Endometrial microvascular endothelial cells (primary cell): ENCODE measurements at regions not wholly inside any gene's neighbourhood (a gene's known extent, or its start where the extent isn't known, plus 50 kb on each side); places are given as distances from the start of the nearest gene placed in this dataset.

ENCODE experiments used
- in situ Hi-C: cut with HindIII; loops from 2 replicates; pipeline ENCODE4 v1.10.0; 2017; ENCODE audit warnings: low sequenced_read_pairs, low pct_unique_long_range_greater_than_20kb; ENCODE audit errors: inconsistent ontology term

DNA sequence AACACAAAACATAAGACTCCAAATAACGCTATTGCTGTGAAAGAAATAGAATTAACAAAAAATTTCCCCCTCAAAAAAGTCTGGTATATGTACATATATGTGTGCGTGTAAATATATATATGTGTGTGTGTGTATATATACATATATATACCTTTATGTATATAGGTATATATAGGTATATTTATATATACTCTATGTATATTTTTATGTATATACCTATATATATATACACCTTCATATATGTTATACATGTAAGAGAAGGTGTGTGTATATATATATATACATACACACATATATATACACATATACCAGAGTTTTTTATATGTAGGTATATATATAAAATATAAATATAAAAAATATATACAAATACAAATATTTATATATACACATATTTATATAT lies 199.2 kb downstream of the RAB38 start:
- in situ Hi-C loops, result no loop called here

DNA sequence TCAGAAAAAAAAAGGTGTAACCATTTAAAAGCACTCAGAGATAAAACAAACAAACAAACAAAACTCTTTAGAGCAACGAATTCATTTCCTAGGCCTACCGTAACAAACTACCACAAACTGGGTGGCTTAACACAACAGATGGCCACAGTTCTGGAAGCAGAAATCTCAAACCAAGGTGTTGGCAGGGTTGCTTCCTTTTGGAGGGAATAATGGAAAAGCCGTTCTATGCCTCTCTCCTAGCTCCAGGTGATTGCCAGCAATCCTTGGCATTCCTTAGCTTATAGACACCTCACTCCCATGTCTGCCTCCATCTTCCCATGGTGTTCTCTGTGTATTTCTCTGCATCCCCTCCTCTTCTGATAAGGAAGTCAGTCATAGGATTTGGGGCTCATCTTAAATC lies 200.4 kb downstream of the RAB38 start:
- in situ Hi-C loops, result no loop called here

DNA sequence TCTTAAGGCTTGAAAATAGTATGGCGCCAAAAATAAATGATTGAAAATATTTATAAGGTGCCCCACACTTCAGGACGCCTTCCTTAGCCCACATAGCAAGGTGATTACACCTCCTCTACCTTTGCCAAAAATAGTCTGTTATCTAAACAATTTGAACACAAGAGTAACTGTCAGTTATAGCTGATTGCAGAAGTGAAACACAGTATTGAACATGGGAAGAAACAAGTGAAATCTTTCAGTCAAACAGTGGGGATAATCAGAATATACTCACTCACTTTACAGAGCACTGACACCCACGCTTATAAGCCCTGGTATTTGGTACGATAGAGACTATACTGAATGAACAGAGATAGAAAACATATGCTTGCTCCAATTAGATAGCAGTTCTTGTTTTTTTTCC lies 203.1 kb downstream of the RAB38 start:
- in situ Hi-C loops, result no loop called here

DNA sequence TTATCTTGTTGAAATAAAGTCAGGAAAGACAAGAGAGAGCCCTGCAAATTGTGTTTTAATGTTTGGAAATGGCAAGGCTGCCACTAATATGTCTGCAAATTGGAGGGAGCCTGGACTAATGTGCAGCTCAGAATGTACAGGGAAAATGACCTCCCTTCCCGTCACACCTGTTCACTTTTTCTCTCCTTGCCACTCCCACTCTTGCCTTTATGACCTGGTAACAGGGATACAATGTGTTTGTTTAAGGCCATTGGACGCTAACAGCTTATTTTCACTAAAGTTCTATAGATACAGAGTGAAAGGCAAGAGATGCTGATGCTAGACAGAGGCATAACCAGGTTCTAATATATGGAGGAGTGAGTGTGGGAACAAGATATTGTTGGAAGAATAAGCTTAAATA lies 203.9 kb downstream of the RAB38 start:
- in situ Hi-C loops, result no loop called here

DNA sequence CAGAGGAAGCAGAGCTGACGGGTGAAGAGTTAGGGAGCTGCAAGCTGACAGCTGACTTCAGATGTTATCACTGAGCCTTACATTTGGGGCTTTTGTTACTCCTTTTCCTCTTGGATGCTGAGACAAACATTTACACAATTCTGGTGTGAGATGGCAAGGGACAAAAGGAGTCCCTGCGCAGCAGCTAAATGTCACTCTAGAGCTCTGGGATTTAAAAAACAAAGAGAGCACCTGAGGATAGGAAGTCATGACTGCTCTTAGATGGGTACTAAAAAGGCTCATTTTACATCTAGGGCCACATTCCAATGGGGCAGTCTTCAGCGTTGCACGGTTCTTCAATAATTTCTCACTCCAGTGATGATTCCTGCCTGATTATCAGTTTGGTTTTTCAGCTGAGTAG lies 204.5 kb downstream of the RAB38 start:
- in situ Hi-C loops, result no loop called here

DNA sequence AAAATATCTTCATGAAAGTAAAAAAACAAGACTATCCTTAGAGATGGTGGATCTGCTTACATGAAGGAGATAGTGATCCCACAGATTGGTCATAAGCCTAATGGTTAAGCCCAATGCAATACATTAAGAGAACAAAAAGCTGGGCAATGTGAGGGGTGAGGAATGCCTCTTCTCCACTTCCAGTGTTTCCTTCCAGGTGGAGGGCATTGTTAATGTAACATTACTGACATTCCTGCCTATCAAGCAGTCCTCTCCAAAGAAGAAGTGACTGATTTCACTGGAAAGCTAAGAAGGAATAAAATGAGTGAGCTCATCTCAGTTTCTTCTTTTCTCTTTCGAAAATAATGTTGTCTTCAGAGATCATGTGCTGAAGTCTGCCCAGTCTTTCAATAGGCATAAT lies 207.8 kb downstream of the RAB38 start:
- in situ Hi-C loops, result no loop called here

DNA sequence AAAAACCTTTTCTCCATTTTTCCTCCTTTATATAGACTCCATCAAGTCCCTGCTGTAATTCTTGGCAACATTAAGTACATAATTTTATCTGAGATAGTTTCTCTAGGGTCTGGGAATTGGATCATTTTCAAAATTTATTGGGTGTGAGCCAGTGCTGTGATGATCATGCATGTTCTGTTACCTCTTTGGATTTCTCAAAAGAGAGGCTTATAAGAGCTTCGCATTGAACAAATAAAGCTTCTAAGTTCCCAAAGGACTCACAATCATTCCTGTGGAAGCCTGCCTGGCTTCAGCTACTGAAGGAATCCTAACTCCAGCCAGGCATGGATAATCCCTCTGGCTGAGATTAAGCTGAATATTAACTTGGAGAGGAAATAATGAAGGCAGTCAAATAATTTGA lies 208.5 kb downstream of the RAB38 start:
- in situ Hi-C loops, result no loop called here

DNA sequence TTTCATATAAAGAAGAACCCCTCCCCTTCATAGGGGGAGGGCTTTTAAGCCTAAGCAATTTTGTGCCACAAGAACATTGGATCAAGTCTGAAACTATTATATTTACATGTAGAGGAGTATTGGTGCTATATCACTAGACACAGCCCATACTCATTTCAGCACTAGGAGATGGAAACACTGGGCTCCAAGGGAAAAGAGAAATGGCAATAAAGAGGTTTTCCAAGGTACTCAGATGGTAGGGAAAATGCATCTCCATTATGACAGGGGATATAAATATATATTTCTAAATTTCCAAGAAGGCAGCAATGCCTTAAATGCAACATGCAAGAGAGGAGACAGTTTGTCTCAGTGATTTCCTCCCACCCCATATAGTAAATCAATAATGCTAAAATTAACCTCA lies 209.0 kb downstream of the RAB38 start:
- in situ Hi-C loops, result no loop called here

DNA sequence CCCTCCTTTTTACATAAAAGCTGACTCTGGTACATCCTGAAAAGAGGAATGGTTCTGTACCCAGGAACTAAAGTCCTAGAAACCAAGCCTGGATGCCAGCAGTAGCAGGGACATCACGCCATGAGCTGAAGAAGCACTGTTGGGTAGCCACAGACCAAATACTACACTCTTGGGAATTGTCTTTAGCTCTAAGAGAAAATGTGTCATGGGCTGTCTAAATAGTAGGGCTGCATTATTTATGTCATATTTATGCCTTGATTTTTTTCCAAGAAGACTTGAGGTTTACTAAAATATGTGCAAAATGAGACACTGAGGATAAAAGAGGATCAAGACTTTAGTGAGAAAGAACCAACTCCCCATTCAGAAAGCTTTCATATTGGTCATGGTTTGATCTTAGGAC lies 213.6 kb downstream of the RAB38 start:
- in situ Hi-C loops, result no loop called here

DNA sequence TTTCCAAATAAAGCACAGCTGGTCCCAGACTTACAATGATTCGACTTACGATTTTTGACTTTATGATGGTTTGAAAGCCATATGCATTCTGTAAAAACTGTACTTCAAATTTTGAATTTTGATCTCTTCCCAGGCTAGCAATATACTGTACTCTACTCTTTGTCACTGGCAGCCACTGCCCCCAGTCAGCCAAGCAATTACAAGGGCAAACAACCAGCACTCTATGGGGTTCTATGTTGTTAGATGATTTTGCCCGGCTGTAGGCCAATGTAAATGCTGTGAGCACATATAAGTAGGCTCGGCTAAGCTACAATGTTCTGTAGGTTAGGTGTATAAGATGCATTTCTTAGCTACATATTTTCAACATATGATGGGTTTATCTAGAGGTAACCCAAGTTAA lies 217.3 kb downstream of the RAB38 start:
- in situ Hi-C loops, result no loop called here

DNA sequence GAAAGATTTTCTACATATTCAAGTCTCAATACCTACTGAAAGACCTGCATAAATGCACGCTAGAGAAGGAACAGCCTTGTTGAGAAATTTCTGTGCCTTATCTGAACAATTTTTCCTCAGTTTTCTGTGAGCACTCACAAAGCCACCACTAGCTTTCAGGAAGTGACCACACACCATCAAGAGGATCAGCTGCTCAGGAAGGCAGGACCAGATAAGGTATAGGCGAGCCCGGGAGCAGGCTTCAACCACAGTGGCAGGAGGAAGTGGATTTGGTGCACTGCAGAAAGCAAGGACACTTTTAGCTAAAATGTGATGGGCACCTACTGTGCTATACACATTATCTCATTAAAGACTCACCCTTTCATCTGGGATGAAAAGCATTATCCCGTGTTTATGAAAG lies 220.8 kb downstream of the RAB38 start:
- in situ Hi-C loops, result no loop called here

DNA sequence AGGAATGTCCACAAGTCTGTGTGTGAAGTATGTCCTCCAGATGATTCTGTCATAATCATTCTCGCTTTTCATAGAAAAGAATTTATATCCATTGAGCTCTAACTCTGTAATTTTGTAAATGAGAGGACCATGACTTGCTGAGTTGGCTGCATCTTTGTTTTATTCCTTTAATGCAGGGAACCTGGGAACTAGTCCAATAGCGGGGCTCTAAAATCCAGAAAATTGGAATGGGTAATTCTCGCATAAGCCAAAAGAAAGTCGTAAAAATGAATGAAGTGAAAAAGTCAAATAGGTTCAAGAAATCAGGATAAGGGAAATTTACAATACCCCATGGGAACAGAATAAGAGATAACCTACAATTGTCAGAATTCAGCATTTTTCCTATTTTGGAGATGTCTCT lies 232.5 kb downstream of the RAB38 start:
- in situ Hi-C loops, result no loop called here

DNA sequence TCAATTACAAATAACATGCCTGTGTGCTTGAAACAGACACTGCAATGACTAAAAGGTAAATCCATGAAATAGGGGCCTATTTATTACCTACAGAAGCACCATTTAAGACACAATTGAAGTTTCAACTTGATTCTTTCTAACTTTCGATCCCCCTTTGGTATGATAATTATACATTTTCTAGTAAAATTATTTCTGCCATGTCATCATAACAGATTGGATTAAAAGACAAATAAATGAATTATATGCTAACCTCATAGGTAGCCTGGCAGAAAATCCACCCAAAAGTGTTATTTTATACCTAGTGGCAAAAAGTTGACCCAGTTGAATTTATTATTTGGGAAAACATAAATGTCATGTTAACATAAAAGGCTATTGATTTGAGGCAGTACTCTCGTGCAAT lies 241.1 kb downstream of the RAB38 start:
- in situ Hi-C loops, result no loop called here

DNA sequence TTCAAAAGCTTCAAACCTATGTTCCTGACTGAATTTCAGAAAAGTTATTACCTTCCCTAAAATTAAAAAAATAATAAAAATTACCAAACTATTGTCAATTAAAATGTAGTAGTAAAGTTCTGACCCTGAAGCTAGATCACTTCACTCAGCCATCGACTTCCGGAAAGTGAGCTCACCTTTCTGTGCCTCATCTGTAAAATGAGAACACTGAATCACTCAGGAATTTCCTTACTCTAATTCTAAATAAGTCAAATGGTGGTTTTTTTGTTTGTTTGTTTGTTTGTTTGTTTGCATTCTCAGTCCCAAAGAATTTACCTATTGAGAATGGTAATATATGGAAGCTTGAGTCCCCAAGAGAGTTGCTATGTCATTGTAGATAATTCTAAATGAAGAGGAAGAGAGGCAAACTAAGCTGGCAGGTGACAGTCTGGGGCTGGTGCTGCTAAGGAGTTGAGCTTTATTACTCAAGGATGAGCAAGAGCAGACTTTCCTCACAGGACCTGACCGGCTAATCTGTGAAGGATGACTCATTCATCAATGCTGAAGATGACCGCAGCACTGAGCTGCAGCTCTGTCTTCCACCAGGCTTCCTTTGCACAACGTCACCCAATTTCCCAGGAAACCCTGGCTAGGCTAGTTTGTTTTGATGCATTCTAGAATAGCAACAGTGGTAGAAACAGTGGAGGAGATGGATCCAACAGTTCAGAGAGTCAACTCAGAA lies 248.8 kb downstream of the RAB38 start:
- in situ Hi-C loops, result no loop called here

DNA sequence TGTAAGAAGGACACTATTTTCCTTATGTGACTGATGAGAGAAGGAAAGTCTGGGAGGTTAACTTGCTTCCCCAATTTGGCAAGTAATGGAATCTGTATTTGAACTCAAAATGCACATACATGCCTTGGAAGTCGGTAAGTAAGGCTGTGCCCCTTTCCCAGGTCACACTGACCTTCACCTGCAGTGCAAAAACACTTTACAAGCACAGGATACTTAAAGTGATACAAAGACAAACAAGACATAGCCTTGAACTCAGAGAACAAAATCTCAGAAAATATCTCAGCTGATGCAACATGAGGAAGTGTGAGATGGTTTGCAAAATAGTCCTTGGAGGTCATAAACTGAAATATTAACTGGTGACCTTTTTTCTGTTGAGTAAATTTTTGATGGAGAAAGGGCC lies 251.1 kb downstream of the RAB38 start:
- in situ Hi-C loops, result no loop called here

DNA sequence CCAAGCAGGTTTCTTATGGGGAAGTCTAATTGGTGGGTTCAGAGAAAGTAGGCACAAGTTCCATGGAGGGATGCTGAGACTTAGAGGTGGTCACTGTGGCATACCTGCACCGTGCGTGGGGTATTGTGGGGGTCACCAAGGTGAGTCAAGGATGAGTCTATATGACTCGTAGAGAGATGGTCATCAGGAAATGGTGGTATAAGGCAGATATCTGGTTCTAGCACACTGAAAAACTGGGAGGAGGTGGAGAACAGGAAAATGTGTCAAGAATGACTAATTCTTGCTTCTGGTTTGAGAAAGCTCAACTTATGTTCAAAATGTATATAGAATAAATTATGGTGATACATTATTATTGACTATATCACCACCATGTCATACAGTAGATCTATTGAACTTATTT lies 258.1 kb downstream of the RAB38 start:
- in situ Hi-C loops, result no loop called here

DNA sequence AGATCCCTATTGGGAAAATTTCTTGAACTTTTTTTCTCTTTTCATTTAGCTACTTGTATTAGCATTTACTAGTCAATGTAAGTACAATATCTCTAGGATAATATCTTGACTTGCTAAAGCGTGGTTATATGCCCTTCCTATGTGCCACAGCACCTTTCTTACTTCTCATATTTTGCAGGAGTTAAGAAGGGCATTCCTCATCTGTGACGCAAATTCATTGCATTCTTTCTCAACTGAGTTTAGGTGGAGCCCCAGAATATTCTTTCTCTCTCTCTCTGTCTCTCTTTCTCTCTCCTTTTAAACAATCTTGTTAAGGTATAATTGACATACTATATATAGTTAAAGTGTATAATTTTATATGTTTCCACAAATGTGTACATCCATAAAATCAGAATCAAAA lies 266.1 kb downstream of the RAB38 start:
- in situ Hi-C loops, result no loop called here

DNA sequence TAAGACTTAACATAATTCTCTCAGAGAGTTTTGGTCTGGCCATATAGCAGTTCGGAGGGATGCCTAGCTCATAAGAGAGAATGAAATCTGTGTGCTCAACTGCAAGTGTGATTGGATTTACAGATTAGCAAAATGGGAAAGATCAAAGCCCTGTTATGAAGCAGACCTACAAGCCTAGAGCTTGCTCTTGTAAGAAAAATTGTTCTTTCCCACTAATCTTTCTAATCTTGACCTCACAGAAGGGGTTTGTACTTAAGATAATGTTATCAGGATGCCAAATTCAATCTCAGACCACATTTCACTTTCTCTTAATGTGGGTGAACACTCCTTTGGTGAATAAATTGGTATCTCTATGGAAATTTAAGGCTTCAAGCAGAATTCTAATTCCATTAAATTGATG lies 267.2 kb downstream of the RAB38 start:
- in situ Hi-C loops, result no loop called here

DNA sequence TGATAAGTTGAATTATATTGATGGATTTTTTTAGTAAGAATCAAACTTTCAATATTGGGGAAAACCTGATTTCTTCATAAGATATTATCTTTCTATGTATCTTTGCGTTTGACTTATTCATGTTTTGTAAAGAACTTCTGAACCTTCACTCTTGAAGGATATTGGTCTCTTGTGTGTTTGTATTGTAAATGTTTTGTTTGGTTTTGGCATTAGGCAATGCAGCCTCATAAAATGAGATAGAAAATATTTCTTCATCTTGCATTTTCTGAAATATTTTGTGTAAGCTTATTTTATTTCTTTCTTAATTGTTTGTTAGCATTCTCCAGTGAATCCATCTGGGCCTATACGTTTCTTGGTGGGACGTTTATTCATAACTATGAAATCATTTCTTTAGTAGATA lies 271.9 kb downstream of the RAB38 start:
- in situ Hi-C loops, result no loop called here

DNA sequence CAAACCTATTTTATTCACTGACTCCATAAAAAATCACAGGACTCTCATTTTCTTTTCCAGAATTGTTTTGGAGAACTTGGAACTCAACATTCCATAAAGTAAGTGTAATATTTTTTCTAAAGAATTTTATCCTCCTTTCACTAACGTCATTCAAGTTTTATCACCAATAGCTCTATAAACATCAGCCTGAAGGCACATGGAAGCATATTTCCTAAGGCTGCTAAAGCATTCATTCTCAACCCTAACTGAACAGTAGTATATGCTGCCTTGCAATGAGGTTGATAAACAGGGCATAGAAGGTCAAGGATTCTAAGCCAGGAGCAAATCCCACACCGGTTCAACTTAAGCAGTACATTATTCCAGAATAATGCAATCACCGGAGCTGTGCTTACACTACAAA lies 273.9 kb downstream of the RAB38 start:
- in situ Hi-C loops, result no loop called here

DNA sequence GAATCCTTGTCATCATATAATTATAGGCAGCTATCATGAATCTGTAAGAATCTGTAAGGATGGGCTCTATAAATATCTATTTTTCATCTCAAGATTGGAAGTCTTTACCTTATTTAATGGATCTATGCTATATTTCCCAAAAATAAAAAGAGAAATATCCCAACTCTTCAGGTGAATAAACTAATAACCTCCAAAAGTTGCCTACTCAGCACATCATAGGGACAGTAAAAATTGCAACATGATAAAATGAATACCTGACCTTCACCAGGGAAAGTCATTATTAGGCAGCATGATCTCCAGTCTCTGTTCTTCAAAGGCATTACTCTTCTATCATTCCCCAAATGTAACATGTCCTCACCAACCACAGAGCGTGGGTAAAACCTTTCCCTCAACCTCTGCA lies 277.3 kb downstream of the RAB38 start:
- in situ Hi-C loops, result no loop called here
